Non-pigmented ciliary epithelial cell (primary cell): ENCODE measurements at regions not wholly inside any gene's neighbourhood (a gene's known extent, or its start where the extent isn't known, plus 50 kb on each side); places are given as distances from the start of the nearest gene placed in this dataset.
A peak's percentile ranks its signal among the peaks of the same experiment; 100 is the strongest.

ENCODE experiments used
- DNase-seq: peaks from one replicate; pipeline ENCODE4 v3.0.0-alpha.2; 2010; ENCODE audit warnings: low read depth

DNA sequence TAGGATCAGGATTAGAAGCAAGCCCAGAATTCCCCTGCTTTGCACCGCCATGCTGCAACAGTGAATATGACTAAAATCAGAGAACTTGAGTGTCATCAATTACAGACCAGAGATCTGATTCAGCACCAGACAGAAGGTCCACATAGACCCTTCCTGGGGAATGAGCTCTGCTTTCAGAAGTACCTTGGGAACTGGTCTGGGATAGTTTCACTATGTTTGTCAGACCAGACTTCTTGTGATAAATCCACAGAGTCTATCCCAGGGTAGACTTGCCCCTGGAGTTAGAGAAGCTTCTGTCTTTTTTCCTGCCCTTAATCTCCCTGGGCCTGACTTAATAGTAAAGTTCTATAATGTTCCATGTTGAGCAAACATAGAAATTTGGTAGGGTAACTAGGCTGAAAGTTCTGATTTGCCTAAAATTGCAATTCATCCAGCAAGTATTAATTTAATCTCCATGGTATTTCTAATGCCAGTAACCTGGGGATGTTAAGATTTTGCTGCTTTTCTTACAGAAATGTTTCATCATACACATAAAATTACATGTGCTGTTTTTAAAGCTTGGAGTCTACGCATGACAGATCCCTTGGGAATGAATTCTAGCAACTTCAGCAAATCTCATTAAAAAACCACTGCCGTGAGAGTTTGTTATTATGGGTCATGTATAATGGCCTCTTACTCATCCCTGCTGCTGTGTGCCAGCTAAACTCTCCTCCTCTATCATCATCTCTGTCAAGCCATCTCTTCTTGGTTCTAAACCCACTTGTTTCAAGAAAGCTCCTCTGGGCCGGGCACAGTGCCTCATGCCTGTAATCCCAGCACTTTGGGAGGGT is 61.3 kb upstream of the METAP2 start:
- peak; percentile 42 for DNase-seq

DNA sequence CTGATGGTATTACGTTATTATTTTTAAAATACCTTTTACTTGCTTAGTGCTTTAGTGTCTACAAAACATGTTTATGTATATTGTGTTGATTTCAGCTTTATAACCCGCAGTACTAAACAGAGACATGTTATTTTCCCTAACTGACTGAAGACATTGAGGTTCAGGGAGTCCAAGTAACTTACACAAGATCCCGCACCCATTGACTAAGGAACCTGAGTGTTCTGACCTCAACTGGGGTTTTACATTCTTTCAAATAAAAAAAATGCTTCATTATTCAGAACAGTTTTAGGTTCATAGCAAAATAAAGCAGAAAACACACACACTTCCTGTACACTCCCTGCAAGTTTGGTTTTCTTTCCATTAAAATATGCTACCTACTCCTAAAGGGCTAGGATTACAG is 60.4 kb upstream of the METAP2 start:
- no peak for DNase-seq

DNA sequence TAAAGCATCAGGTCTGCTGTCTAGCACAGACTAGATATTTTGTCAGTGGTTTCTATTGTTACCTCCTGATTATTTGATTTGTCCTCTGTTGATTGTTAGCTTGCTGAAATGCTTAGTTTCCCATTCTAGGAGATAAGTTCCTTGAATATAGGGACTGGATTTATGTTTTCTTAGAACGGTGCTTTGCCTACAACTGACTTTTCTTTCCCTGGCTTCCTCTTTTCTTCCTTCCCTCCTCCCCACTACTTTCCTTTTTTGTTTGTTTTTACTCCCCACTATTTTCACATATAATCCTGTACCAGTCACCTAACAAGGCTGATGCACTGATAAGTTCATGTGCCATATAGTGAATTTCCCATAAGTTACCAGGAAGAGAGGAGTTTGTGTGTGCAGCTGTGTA is 58.5 kb upstream of the METAP2 start:
- DNase-seq = no peak

DNA sequence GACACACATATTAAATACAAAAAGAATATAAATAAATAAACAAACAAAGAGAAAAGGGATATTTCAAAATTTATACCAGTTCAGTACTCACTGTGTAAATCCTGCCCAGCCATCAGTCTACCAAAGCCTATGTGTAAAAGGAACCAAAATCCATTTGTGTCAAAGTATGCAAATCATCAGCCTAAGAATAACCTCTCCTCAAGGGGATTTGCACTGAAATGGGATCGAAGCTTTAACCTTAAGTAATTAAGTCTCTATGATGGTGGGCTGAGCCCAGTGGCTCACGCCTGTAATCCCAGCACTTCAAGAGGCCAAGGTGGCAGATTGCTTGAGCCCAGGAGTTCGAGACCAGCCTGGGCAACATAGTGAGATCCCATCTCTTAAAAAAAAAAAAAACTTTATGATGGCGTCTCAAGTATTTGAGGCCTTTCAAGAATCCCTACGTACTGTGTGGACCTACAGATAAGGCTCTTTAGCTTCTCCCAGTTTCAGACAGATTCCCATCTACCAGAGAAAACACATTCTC is 57.8 kb upstream of the METAP2 start:
- DNase-seq = no peak

DNA sequence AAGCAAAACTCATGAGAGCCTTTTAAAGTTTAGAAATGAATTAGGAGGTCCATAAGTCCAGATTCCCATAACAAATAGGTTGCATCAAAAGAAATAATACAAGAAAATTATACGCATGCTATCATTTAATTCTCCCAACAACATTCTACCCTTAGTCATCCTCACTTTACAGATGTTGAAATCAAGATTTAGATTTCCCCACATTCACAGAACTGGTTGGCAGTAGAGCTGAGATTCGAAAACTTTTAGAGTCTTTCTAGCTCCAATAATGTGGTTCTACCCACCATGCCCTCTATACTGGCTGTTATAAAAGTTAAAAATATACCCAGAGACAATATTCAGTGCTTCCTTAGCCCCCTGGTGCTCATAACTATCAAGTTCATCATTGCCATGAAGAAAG is 56.6 kb upstream of the METAP2 start:
- no peak for DNase-seq

DNA sequence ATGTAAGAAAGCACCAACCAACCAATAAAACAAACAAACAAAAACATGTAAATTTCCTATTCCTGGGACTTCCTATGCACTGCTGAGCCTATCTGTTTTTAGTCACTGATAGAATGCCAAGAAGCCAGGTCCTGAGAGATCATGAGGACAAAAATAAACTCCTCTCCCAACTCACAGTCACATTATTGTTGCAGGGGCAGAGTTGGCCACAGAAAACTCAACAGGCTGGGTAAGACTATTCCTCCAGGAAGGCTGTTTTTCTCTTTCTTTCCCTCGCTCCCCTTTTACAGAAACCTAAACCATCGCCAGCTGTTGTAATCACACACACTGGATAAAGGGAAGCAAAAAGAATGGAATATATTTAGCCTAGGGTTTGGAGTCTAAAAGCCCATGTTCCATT is 55.8 kb upstream of the METAP2 start:
- no peak for DNase-seq
